ENCODE measurements at regions not wholly inside any gene's neighbourhood (a gene's known extent, or its start where the extent isn't known, plus 50 kb on each side); places are given as distances from the start of the nearest gene placed in this dataset.

DNA sequence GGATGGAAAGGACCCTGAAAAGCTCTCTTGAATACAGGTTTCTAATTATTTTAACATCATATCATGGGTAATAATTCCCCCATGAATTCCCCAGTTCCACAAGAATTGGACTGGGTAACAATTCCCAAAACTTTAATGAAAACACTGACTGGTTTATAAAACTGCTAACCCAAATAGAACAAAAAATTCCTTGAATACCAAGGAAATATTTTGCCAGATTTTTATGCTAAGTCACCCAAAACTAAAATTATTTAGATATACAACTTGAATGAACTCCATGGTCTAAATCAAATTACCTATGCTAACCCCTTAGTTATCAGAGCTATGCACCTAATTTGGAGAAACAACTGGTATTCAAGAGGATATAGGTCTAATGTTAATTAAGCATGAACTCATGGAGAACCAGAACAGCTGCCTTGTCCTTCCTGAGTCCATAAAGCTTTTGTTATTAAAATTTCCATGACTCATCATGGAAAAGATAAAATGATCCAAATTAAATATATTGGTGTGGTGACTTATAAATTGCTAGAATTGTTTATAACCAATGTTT is 164.9 kb upstream of the TUT7 start:
- H3K4me1 ChIP-seq (ENCODE audit: control insufficient read depth in 3 of 3, insufficient read depth in 3 of 3, low read length in 3 of 3), result no peaks in the 10 kb centered on the region
- H3K27ac ChIP-seq (ENCODE audit: low read depth, low read length), result no peak overlapping the region
- H3K9me3 ChIP-seq (ENCODE audit: control insufficient read depth in 3 of 3, low read length in 3 of 3), result no peaks in the 10 kb centered on the region
- no peaks in the 10 kb centered on the region for H3K36me3 ChIP-seq (ENCODE audit: control insufficient read depth in 3 of 3, insufficient read depth in 3 of 3, low read length in 3 of 3)
- H3K4me3 ChIP-seq (ENCODE audit: low read length in 3 of 3), result no peak overlapping the region
- no peaks in the 10 kb centered on the region for H3K27me3 ChIP-seq (ENCODE audit: control insufficient read depth in 3 of 3, insufficient read depth in 3 of 3, low read length in 3 of 3)
- no peak overlapping the region for H3K9ac ChIP-seq (ENCODE audit: low read depth in 1 of 3, low read length in 3 of 3)

DNA sequence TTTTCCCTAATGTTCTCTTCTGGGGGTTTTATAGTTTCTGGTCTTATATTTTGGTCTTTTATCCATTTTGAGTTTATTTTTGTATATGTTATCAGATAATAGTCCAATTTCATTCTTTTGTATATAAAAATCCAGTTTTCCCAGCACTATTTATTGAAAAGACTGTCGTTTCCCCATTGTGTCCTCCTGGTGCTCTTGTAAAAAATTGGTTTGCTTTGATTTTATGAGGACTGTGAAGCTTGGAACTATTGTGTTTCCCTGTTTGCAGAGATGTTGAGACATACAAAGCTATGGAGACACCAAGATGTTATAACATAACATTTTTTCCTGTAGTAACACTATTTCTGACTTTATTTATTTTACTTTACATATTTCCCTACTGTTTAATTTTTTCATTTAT is 163.3 kb upstream of the TUT7 start:
- H3K9me3 ChIP-seq (ENCODE audit: control insufficient read depth in 3 of 3, low read length in 3 of 3), result no peaks in the 10 kb centered on the region
- no peaks in the 10 kb centered on the region for H3K36me3 ChIP-seq (ENCODE audit: control insufficient read depth in 3 of 3, insufficient read depth in 3 of 3, low read length in 3 of 3)
- no peak overlapping the region for H3K4me3 ChIP-seq (ENCODE audit: low read length in 3 of 3)
- no peaks in the 10 kb centered on the region for H3K4me1 ChIP-seq (ENCODE audit: control insufficient read depth in 3 of 3, insufficient read depth in 3 of 3, low read length in 3 of 3)
- no peak overlapping the region for H3K9ac ChIP-seq (ENCODE audit: low read depth in 1 of 3, low read length in 3 of 3)
- H3K27ac ChIP-seq (ENCODE audit: low read depth, low read length), result no peak overlapping the region
- no peaks in the 10 kb centered on the region for H3K27me3 ChIP-seq (ENCODE audit: control insufficient read depth in 3 of 3, insufficient read depth in 3 of 3, low read length in 3 of 3)

DNA sequence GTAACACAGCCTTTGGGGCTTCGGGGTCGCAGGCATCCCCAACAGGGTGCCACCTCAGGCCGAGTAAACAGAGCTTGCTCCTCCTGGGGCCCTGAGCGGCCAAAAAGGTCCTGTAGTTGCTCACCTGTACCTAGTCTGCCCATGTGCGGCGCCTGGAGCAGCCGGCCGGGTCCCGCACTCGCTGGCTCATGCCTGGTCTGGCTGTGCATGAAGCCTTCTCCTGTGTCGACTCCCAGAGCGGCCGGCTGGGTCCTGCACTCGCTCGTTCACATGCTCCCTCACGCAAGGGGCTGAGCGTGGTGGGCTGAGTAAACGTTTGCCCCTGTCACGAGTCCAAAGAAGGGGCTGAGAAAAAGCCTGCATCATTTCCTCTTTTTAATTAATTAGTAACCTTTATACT is 162.4 kb upstream of the TUT7 start:
- Histone ChIP-seq H3K27me3 (ENCODE audit: control insufficient read depth in 3 of 3, insufficient read depth in 3 of 3, low read length in 3 of 3) (no peaks in the 10 kb centered on the region), H3K36me3 (ENCODE audit: control insufficient read depth in 3 of 3, insufficient read depth in 3 of 3, low read length in 3 of 3) (no peaks in the 10 kb centered on the region), H3K4me3 (ENCODE audit: low read length in 3 of 3) (no peak overlapping the region), H3K9ac (ENCODE audit: low read depth in 1 of 3, low read length in 3 of 3) (no peak overlapping the region), H3K9me3 (ENCODE audit: control insufficient read depth in 3 of 3, low read length in 3 of 3) (no peaks in the 10 kb centered on the region), H3K27ac (ENCODE audit: low read depth, low read length) (no peak overlapping the region), H3K4me1 (ENCODE audit: control insufficient read depth in 3 of 3, insufficient read depth in 3 of 3, low read length in 3 of 3) (no peaks in the 10 kb centered on the region)

DNA sequence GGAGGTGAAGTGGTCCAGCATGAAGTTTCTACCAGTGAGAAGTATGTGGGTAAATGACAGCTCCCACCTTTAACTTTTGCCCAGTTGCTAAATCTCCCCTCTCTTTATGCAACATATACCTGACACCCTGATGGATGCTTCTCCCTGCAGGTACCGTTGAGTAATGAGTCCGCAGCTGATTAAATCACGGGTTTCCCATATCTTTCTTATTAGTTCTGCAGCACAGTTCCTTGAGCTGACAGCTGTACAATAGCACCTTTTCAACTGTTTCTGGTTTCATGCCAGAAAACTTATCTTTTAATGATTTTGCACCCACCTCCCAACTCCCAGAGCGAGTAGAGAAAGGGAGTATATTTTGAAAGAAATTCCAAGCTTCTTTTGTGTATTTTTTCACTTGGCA is 161.0 kb upstream of the TUT7 start:
- no peak overlapping the region for H3K27ac ChIP-seq (ENCODE audit: low read depth, low read length)
- no peaks in the 10 kb centered on the region for H3K27me3 ChIP-seq (ENCODE audit: control insufficient read depth in 3 of 3, insufficient read depth in 3 of 3, low read length in 3 of 3)
- no peaks in the 10 kb centered on the region for H3K4me1 ChIP-seq (ENCODE audit: control insufficient read depth in 3 of 3, insufficient read depth in 3 of 3, low read length in 3 of 3)
- H3K4me3 ChIP-seq (ENCODE audit: low read length in 3 of 3), result no peak overlapping the region
- H3K9me3 ChIP-seq (ENCODE audit: control insufficient read depth in 3 of 3, low read length in 3 of 3), result no peaks in the 10 kb centered on the region
- H3K9ac ChIP-seq (ENCODE audit: low read depth in 1 of 3, low read length in 3 of 3), result no peak overlapping the region
- H3K36me3 ChIP-seq (ENCODE audit: control insufficient read depth in 3 of 3, insufficient read depth in 3 of 3, low read length in 3 of 3), result no peaks in the 10 kb centered on the region

DNA sequence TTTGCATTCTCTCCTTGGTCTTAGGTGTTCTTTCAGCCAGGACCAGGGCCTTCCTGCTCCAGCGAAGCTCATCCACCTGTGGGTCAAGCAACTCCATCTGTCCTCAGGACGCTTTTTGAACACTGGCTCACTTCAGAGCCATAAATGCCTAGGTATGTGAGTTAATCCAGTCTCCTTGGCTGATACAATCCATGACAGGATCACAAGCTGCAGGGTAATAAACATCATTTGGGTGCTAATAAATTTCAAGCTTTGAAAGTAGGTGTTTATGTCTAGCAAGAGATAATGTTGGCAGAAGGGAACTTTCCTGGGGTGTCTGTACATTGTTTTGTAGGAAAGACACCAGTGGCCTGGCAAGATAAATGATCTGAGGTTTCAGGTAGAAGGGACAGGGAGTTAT is 159.2 kb upstream of the TUT7 start:
- Histone ChIP-seq H3K36me3 (ENCODE audit: control insufficient read depth in 3 of 3, insufficient read depth in 3 of 3, low read length in 3 of 3) (no peaks in the 10 kb centered on the region), H3K4me1 (ENCODE audit: control insufficient read depth in 3 of 3, insufficient read depth in 3 of 3, low read length in 3 of 3) (no peaks in the 10 kb centered on the region), H3K4me3 (ENCODE audit: low read length in 3 of 3) (no peak overlapping the region), H3K27ac (ENCODE audit: low read depth, low read length) (no peak overlapping the region), H3K9me3 (ENCODE audit: control insufficient read depth in 3 of 3, low read length in 3 of 3) (no peaks in the 10 kb centered on the region), H3K9ac (ENCODE audit: low read depth in 1 of 3, low read length in 3 of 3) (no peak overlapping the region), H3K27me3 (ENCODE audit: control insufficient read depth in 3 of 3, insufficient read depth in 3 of 3, low read length in 3 of 3) (no peaks in the 10 kb centered on the region)

DNA sequence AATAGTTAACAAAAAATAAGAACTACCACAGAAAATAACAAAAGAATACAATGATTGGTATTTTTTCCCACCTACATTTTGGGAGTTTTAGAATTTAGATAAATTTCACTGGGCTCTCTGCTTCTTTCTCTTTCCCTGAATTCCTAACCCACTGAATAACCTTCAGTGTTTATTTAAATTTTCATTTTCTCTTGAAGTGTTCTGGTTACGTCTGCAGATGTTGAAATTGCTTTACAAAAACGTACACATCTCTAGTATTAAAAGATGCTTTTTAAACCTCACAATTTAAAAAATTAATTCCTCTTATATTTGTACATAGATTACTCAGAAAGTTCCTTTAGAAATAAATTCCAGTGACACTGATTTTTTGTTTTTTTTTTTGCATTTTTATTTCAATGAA is 158.7 kb upstream of the TUT7 start:
- no peak overlapping the region for H3K9ac ChIP-seq (ENCODE audit: low read depth in 1 of 3, low read length in 3 of 3)
- H3K36me3 ChIP-seq (ENCODE audit: control insufficient read depth in 3 of 3, insufficient read depth in 3 of 3, low read length in 3 of 3), result no peaks in the 10 kb centered on the region
- no peak overlapping the region for H3K27ac ChIP-seq (ENCODE audit: low read depth, low read length)
- H3K4me3 ChIP-seq (ENCODE audit: low read length in 3 of 3), result no peak overlapping the region
- H3K4me1 ChIP-seq (ENCODE audit: control insufficient read depth in 3 of 3, insufficient read depth in 3 of 3, low read length in 3 of 3), result no peaks in the 10 kb centered on the region
- no peaks in the 10 kb centered on the region for H3K9me3 ChIP-seq (ENCODE audit: control insufficient read depth in 3 of 3, low read length in 3 of 3)
- H3K27me3 ChIP-seq (ENCODE audit: control insufficient read depth in 3 of 3, insufficient read depth in 3 of 3, low read length in 3 of 3), result no peaks in the 10 kb centered on the region

DNA sequence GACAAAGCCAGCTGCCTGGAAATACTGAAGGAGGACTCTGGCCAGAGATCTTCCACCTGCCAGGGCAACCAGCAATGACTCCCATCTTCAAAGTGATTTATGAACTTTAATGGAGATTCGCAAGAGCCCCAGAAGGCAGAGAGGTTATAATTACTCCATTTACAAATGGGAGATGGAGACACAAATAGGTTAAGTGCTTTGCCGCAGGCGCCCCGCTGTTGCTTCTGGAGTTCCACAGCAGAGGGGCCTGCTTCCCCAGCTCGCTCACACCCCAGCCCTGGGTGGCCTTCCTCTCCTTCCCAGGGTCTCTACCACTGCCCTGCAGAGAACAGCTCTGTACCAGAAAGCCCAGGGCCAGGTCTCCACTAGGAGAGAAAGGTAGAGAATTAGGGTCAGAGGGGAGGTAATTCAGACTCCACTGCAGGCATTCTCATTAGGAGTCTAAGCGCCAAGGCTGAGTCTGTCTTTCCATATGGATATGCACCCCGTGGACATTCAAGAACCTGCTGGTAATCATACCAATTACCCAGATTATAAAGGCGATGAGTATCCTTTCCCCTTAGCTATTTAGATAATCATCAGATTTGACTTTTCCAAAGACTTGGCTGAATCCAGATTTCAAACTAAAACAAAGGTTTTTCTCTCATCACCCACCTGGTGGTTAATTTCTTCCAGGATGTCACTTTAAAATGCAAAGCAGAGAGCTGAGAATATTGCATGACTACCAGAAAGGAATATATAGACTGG is 157.6 kb upstream of the TUT7 start:
- H3K4me1 ChIP-seq (ENCODE audit: control insufficient read depth in 3 of 3, insufficient read depth in 3 of 3, low read length in 3 of 3), result no peaks in the 10 kb centered on the region
- no peak overlapping the region for H3K4me3 ChIP-seq (ENCODE audit: low read length in 3 of 3)

DNA sequence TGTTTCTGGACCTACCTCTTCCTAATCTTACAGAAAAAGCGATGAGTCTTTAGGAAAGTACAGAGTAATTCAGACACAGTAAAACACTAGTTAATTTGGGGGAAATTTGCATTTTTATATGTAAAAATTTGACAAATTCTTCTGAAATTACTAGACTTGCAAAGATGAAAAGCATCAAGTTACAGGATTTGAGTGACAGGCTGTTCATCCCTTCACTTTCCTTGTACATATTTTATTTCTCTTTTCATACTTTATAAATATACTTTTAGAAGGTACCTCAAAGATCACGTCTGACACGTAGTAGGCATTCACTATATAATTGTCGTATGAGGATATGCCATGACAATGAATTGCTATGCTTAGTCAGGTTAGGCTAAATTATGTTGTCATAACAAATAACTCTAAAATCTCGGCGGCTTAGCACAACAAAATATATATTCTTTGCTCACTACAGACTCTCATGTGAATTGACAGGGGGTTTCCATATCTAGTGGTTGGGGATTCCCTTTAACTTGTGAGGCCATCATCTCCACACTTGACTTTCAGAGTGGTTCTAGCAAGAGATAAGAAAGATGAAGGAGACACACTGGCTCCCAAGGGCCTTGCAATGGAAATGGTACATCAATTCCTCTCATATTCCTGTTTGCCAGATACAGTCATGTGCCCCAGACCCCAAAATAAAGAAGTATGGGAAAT is 154.1 kb upstream of the TUT7 start:
- no peaks in the 10 kb centered on the region for H3K27me3 ChIP-seq (ENCODE audit: control insufficient read depth in 3 of 3, insufficient read depth in 3 of 3, low read length in 3 of 3)
- no peak overlapping the region for H3K9ac ChIP-seq (ENCODE audit: low read depth in 1 of 3, low read length in 3 of 3)
- no peaks in the 10 kb centered on the region for H3K9me3 ChIP-seq (ENCODE audit: control insufficient read depth in 3 of 3, low read length in 3 of 3)
- no peaks in the 10 kb centered on the region for H3K4me1 ChIP-seq (ENCODE audit: control insufficient read depth in 3 of 3, insufficient read depth in 3 of 3, low read length in 3 of 3)
- no peaks in the 10 kb centered on the region for H3K36me3 ChIP-seq (ENCODE audit: control insufficient read depth in 3 of 3, insufficient read depth in 3 of 3, low read length in 3 of 3)
- H3K27ac ChIP-seq (ENCODE audit: low read depth, low read length), result no peak overlapping the region
- no peak overlapping the region for H3K4me3 ChIP-seq (ENCODE audit: low read length in 3 of 3)

More for the DNA sequence above, 157.6 kb upstream of the TUT7 start:
- H3K27me3 ChIP-seq (ENCODE audit: control insufficient read depth in 3 of 3, insufficient read depth in 3 of 3, low read length in 3 of 3), result no peaks in the 10 kb centered on the region
- no peak overlapping the region for H3K9ac ChIP-seq (ENCODE audit: low read depth in 1 of 3, low read length in 3 of 3)
- H3K27ac ChIP-seq (ENCODE audit: low read depth, low read length), result no peak overlapping the region
- no peaks in the 10 kb centered on the region for H3K9me3 ChIP-seq (ENCODE audit: control insufficient read depth in 3 of 3, low read length in 3 of 3)
- no peaks in the 10 kb centered on the region for H3K36me3 ChIP-seq (ENCODE audit: control insufficient read depth in 3 of 3, insufficient read depth in 3 of 3, low read length in 3 of 3)

DNA sequence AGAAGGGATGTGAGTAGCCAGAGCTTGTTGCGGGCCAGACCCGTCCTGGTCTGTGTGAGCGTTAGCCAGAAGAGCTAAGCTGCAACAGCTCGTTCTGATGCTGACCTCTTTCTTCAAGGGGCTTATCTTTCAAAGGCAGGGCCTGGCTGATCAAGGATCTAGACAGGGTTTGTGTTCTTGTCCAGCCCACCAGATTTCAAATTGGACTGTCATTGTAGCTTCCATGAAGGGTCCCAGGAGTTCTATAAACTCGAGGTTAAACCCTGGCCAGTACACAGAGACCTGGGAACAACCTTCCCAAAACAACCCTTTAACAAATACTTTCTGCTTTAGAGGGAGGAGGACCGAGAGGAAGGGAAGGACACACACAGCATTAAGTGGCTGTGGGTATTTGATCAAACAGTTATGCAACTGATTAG is 153.0 kb upstream of the TUT7 start:
- Histone ChIP-seq H3K9me3 (ENCODE audit: control insufficient read depth in 3 of 3, low read length in 3 of 3) (no peaks in the 10 kb centered on the region), H3K9ac (ENCODE audit: low read depth in 1 of 3, low read length in 3 of 3) (no peak overlapping the region), H3K4me1 (ENCODE audit: control insufficient read depth in 3 of 3, insufficient read depth in 3 of 3, low read length in 3 of 3) (no peaks in the 10 kb centered on the region), H3K27ac (ENCODE audit: low read depth, low read length) (no peak overlapping the region), H3K36me3 (ENCODE audit: control insufficient read depth in 3 of 3, insufficient read depth in 3 of 3, low read length in 3 of 3) (no peaks in the 10 kb centered on the region), H3K27me3 (ENCODE audit: control insufficient read depth in 3 of 3, insufficient read depth in 3 of 3, low read length in 3 of 3) (no peaks in the 10 kb centered on the region), H3K4me3 (ENCODE audit: low read length in 3 of 3) (no peak overlapping the region)

DNA sequence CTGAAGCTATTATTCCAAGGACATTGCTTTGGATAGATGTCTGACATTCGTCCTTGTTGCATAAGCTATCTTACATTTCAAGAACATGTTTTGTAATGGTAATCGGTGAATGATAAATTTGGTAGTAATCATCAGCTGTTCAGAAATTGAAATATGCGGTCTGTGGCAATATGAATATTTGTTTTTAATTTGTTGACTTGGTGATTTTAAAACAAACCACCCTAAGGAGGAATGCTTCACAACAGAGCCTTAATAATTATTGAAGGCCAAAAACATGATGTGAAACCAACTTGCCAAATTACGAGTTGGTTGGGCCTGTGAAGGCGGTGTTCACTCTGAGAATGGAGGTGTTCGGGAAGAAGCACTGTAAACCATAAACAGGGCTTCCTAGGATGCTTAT is 149.7 kb upstream of the TUT7 start:
- Histone ChIP-seq H3K9ac (ENCODE audit: low read depth in 1 of 3, low read length in 3 of 3) (no peak overlapping the region), H3K9me3 (ENCODE audit: control insufficient read depth in 3 of 3, low read length in 3 of 3) (no peaks in the 10 kb centered on the region), H3K36me3 (ENCODE audit: control insufficient read depth in 3 of 3, insufficient read depth in 3 of 3, low read length in 3 of 3) (no peaks in the 10 kb centered on the region), H3K27me3 (ENCODE audit: control insufficient read depth in 3 of 3, insufficient read depth in 3 of 3, low read length in 3 of 3) (no peaks in the 10 kb centered on the region), H3K4me1 (ENCODE audit: control insufficient read depth in 3 of 3, insufficient read depth in 3 of 3, low read length in 3 of 3) (peaks cover 0 to 7% (median 4%) of the 10 kb centered on the region in 3 donors), H3K27ac (ENCODE audit: low read depth, low read length) (no peak overlapping the region), H3K4me3 (ENCODE audit: low read length in 3 of 3) (no peak overlapping the region)
